Prostate gland (tissue), 1 donor: ENCODE measurements at regions not wholly inside any gene's neighbourhood (a gene's known extent, or its start where the extent isn't known, plus 50 kb on each side); places are given as distances from the start of the nearest gene placed in this dataset.

ENCODE experiments used
- POLR2A ChIP-seq: fragments of 450-650 bp; IDR thresholded peaks from one replicate; pipeline ENCODE4 v1.6.1; 2016; ENCODE audit warnings: antibody characterized with exemption, mild to moderate bottlenecking
- POLR2AphosphoS5 ChIP-seq: sonication (generic); formaldehyde crosslinking; IDR thresholded peaks from one replicate; pipeline ENCODE4 v1.6.1; 2017; ENCODE audit warnings: antibody characterized with exemption

DNA sequence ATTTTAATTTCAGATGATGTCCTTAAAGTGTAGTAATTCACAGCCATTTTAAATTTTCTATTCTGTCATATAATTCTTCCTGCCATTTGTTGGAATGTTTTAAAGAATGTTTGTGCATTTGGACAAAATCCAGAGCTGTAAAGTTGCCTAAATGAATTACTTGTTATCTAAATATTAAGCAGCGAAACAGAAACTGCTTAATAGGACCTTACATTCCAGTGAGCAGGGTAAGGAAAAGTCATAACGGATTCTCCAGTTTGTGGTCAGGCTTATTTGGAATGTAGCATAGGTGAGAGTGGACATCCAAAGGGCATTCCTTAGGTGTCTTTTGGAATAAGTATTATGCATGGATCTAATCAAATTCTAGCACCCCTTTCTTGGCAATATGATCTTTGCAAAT, 410.4 kb upstream of the PTPRD start:
- TF ChIP-seq POLR2A (no peak), POLR2AphosphoS5 (no peak)
